Gastrocnemius medialis (tissue), 4 donors: ENCODE measurements at regions not wholly inside any gene's neighbourhood (a gene's known extent, or its start where the extent isn't known, plus 50 kb on each side); places are given as distances from the start of the nearest gene placed in this dataset.
"Not testable (repeated sequence)": the region's sequence is repeated elsewhere in the genome, so short reads cannot be mapped to it uniquely, and the experiment has no call there.

Experiments
- POLR2A ChIP-seq, 2 donors: fragments of 450-650 bp; IDR thresholded peaks; one replicate each; pipeline ENCODE4 v1.6.1; 2017; ENCODE audit warnings: antibody characterized with exemption in 2 of 2, mild to moderate bottlenecking in 2 of 2, moderate library complexity in 2 of 2
- TF ChIP-seq, protein P1 (sequence below), 5 experiments: fragments of 450-650 bp in 3 of 5; fragments of 200-600 bp in 2 of 5; sonication (generic) in 2 of 5; IDR thresholded peaks in 4 of 5; conservative IDR thresholded peaks in 1 of 5; 1 replicate in 4 of 5; 2 replicates in 1 of 5; pipeline ENCODE4 v1.5.1; 2016 to 2019; ENCODE audit warnings: antibody characterized with exemption in 5 of 5, mild to moderate bottlenecking in 3 of 5, moderate library complexity in 3 of 5

DNA sequence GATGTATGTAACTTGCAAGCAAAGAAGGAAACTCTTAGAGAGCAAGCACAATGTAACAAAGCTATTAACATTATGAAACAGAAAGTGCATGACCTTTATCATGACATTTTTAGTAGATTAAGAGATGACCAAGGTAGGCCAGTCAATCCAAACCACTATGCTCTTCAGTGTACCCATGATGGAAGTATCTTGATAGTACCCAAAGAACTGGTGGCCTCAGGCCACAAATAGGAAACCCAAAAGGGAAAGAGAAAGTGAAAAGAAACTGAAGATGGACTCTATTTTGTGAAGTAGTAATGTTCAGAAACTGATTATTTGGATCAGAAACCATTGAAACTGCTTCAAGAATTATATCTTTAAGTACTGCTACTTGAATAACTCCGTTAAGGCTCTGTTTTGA is 71.3 kb downstream of the PMAIP1 start:
- TF ChIP-seq, protein P1, sequence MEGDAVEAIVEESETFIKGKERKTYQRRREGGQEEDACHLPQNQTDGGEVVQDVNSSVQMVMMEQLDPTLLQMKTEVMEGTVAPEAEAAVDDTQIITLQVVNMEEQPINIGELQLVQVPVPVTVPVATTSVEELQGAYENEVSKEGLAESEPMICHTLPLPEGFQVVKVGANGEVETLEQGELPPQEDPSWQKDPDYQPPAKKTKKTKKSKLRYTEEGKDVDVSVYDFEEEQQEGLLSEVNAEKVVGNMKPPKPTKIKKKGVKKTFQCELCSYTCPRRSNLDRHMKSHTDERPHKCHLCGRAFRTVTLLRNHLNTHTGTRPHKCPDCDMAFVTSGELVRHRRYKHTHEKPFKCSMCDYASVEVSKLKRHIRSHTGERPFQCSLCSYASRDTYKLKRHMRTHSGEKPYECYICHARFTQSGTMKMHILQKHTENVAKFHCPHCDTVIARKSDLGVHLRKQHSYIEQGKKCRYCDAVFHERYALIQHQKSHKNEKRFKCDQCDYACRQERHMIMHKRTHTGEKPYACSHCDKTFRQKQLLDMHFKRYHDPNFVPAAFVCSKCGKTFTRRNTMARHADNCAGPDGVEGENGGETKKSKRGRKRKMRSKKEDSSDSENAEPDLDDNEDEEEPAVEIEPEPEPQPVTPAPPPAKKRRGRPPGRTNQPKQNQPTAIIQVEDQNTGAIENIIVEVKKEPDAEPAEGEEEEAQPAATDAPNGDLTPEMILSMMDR (IDR thresholded peaks at IDR 0.05 in 4 of 5, conservative IDR thresholded peaks at IDR 0.05 in 1 of 5), result not testable (repeated sequence)
- not testable (repeated sequence) for TF ChIP-seq POLR2A (IDR thresholded peaks at IDR 0.05)
